ENCODE measurements at regions not wholly inside any gene's neighbourhood (a gene's known extent, or its start where the extent isn't known, plus 50 kb on each side); places are given as distances from the start of the nearest gene placed in this dataset.

DNA sequence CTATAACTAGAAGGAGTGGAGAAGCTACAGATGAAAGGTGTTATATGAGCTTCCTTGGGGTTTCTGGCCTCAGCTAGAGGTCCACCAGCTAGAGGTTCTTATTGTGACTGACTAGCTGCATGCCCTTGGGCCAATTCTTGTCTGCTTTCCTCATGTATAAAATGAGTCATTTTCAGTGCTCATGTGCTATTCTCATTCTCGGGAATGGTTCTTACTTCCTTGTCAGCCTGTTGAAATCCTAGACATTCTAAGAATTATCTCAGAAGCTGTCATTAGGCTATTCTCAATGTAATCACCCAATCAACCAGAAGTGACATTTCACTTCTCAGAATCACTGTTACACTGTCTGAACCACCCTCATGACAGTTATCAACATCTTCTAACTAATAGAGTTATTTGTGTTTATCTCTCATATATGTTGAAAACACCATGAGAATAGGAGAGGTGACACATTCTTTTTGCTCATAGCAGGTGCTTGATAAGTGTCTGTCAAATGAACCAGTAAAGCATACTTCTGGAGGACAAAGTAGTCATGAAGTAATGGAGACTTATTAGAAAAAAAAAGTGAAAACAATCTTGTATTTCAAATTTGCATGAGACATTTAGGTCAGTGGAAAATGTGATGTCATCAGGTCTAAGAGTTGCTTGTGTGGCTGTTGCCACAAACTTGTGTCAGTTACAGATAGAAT is 122.8 kb upstream of the IVNS1ABP start:
- DNase-seq = no peak

GRCh38 chr1:185438936-185439335 is 121.9 kb upstream of the IVNS1ABP start:
- H3K4me1 Mint-ChIP-seq = no peaks in the 10 kb centered on the region
- DNase-seq = no peak
- H3K9me3 Mint-ChIP-seq = no peaks in the 10 kb centered on the region
- no peaks in the 10 kb centered on the region for H3K36me3 Mint-ChIP-seq (ENCODE audit: low read depth)
- TF ChIP-seq CTCF (IDR thresholded peaks at IDR 0.05) = no peak
- no peaks in the 10 kb centered on the region for H3K27me3 Mint-ChIP-seq (ENCODE audit: low read depth, poor library complexity)
- H3K4me3 Mint-ChIP-seq = no peak overlapping the region
- H3K27ac Mint-ChIP-seq = no peak overlapping the region

More for the DNA sequence above, 122.8 kb upstream of the IVNS1ABP start:
- H3K4me3 Mint-ChIP-seq = no peak overlapping the region
- no peaks in the 10 kb centered on the region for H3K36me3 Mint-ChIP-seq (ENCODE audit: low read depth)
- TF ChIP-seq CTCF (IDR thresholded peaks at IDR 0.05) = no peak
- H3K27me3 Mint-ChIP-seq (ENCODE audit: low read depth, poor library complexity) = no peaks in the 10 kb centered on the region
- no peaks in the 10 kb centered on the region for H3K9me3 Mint-ChIP-seq
- H3K4me1 Mint-ChIP-seq = no peaks in the 10 kb centered on the region
- no peak overlapping the region for H3K27ac Mint-ChIP-seq

DNA sequence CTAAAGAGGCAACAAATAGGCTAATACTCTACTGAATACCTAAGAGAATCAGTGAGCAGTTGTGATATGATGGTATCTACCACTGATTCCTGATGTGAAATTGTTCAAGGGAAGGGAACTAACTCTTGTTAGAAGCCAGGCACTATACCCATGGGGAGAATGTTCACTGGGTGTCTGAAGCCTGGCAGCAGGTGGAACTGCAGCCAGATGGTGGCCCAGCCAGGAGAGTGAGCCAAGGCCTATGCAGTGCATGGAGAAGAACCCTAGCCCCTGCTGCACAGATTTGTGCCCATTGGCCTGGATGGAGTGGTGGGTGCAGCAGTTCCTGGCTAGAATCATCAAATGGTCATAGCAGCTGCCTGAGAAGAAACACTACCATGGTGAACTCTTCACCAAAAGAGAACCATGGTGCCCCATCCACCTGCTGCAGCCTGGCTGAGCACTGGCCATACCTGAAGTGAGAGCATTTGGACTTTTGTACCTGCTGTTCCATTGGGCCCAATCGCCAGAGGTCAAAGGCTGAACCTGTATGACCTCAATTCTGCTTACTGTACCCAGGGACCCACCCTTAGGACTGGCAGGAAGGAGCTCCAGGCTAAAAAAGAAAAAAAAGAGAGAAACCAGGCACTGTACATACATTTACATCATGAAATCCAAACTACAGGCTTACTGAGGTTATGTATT is 118.8 kb upstream of the IVNS1ABP start:
- no peak for TF ChIP-seq CTCF (IDR thresholded peaks at IDR 0.05)
- Mint-ChIP-seq H3K36me3 (ENCODE audit: low read depth) (no peaks in the 10 kb centered on the region), H3K4me1 (no peaks in the 10 kb centered on the region), H3K9me3 (no peaks in the 10 kb centered on the region), H3K27ac (no peak overlapping the region), H3K4me3 (no peak overlapping the region), H3K27me3 (ENCODE audit: low read depth, poor library complexity) (no peaks in the 10 kb centered on the region)
- DNase-seq = no peak

DNA sequence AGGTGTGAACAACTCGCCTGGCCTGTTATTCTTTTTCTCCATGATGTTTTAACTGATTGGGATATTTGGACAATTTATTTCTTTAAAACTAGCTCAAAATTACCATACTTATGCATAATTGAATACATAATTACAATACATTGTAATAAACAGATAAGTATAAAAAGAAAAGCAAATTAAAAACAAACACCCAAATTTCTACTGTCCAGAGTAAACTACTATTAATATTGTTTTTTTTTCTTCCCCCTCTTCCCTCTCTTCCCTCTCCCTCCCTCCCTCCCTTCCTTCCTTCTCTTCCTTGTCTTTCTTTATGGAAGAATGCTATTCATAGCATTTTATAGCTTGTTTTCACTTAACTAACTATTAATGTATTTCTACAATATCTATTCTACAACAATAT is 117.7 kb upstream of the IVNS1ABP start:
- no peak overlapping the region for H3K4me3 Mint-ChIP-seq
- no peaks in the 10 kb centered on the region for H3K36me3 Mint-ChIP-seq (ENCODE audit: low read depth)
- DNase-seq = no peak
- no peaks in the 10 kb centered on the region for H3K9me3 Mint-ChIP-seq
- TF ChIP-seq CTCF (IDR thresholded peaks at IDR 0.05) = no peak
- H3K27ac Mint-ChIP-seq = no peak overlapping the region
- H3K4me1 Mint-ChIP-seq = no peaks in the 10 kb centered on the region
- H3K27me3 Mint-ChIP-seq (ENCODE audit: low read depth, poor library complexity) = peaks cover 1% of the 10 kb centered on the region

GRCh38 chr1:185433667-185434066 is 116.6 kb upstream of the IVNS1ABP start:
- Mint-ChIP-seq H3K36me3 (ENCODE audit: low read depth) (no peaks in the 10 kb centered on the region), H3K9me3 (no peaks in the 10 kb centered on the region), H3K27me3 (ENCODE audit: low read depth, poor library complexity) (peaks cover 6% of the 10 kb centered on the region), H3K4me3 (no peak overlapping the region), H3K27ac (no peak overlapping the region), H3K4me1 (no peaks in the 10 kb centered on the region)
- no peak for TF ChIP-seq CTCF (IDR thresholded peaks at IDR 0.05)
- no peak for DNase-seq

DNA sequence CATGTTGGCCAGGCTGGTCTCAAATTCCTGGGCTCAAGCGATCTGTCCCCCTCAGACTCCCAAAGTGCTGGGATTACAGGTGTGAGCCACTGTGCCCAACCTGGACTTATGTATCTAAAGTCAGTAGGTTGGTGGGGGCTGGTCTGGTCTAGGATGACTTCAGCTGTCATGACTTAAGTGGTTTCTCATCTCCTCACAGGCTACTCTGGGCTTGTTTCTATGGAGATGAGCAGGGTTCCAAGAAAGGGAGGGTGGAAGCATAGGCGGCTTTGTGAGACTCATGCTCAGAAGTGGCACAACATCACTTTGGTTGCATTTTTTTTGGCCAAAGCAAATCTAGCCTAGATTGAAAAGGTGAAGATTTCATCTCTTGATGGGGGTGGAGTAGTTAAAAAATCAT is 115.9 kb upstream of the IVNS1ABP start:
- Mint-ChIP-seq H3K4me3 (no peak overlapping the region), H3K4me1 (no peaks in the 10 kb centered on the region), H3K27me3 (ENCODE audit: low read depth, poor library complexity) (peaks cover 6% of the 10 kb centered on the region), H3K9me3 (no peaks in the 10 kb centered on the region), H3K27ac (no peak overlapping the region), H3K36me3 (ENCODE audit: low read depth) (no peaks in the 10 kb centered on the region)
- no peak for TF ChIP-seq CTCF (IDR thresholded peaks at IDR 0.05)
- DNase-seq = no peak
